ENCODE measurements at regions not wholly inside any gene's neighbourhood (a gene's known extent, or its start where the extent isn't known, plus 50 kb on each side); places are given as distances from the start of the nearest gene placed in this dataset.

DNA sequence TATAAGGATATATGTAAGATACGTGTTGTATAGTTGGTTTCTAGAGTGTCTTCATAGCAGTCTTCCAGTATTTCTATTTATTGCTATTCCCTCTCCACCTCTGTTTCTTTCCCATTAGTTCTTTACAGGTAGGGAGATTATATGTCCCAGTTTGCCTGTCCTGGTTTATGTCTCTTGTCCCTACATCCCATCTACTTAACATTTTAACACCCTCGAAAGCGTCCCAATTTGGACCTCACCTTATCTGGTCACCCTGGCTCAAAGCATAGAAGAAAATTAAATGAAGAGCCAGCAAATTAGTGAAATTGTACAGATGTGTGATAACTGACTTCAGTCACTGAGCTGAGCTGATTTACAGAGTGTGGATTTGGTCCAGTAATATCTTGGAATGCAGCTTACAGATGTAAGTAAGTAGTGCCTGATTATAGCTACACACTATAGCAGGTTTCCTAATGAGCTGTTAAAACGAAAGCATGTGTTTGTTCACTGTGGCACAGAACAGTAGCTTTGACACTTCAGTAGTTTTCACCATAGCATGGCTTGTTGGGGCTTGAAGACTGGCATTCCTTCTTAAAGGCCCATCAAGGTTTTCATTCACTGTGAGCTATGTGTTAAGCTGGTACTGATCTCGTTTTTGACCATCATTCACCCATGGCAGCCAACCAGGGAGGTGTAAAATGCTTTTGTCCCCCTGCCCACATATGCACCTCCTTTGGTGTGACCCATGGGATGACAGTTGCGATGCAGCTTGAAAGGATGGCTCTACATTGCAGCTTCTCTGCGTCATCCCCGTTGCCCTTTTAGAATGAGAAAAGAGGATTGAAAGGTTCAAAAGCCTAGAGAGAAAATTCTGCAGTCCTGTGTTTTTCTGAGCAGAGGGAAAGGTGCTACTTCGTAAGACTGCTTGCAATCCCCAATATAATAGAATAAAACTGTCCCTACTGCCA is 192.1 kb upstream of the DMRT1 start:
- no peaks in the 10 kb centered on the region for H3K9me3 ChIP-seq (ENCODE audit: control insufficient read depth, insufficient read depth, low read length)
- no peak overlapping the region for H3K27ac ChIP-seq (ENCODE audit: low read depth, low read length)
- H3K4me3 ChIP-seq (ENCODE audit: low read depth, low read length), result no peak overlapping the region
- H3K27me3 ChIP-seq (ENCODE audit: control insufficient read depth, insufficient read depth, low read length), result no peaks in the 10 kb centered on the region
- POLR2A ChIA-PET, result no interaction called here
- CTCF ChIA-PET, result interaction anchor here (0.7 to 1.7 kb wide), 3 partner anchors 44 to 157 kb away, joined by 3 to 4 read pairs (median 3); no protein-coding TSS in a partner anchor
- TF ChIP-seq, protein P1, sequence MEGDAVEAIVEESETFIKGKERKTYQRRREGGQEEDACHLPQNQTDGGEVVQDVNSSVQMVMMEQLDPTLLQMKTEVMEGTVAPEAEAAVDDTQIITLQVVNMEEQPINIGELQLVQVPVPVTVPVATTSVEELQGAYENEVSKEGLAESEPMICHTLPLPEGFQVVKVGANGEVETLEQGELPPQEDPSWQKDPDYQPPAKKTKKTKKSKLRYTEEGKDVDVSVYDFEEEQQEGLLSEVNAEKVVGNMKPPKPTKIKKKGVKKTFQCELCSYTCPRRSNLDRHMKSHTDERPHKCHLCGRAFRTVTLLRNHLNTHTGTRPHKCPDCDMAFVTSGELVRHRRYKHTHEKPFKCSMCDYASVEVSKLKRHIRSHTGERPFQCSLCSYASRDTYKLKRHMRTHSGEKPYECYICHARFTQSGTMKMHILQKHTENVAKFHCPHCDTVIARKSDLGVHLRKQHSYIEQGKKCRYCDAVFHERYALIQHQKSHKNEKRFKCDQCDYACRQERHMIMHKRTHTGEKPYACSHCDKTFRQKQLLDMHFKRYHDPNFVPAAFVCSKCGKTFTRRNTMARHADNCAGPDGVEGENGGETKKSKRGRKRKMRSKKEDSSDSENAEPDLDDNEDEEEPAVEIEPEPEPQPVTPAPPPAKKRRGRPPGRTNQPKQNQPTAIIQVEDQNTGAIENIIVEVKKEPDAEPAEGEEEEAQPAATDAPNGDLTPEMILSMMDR (IDR thresholded peaks at IDR 0.05; ENCODE audit: low read depth, low read length), result no peak
- no peak for DNase-seq (ENCODE audit: low read depth, low spot score)

DNA sequence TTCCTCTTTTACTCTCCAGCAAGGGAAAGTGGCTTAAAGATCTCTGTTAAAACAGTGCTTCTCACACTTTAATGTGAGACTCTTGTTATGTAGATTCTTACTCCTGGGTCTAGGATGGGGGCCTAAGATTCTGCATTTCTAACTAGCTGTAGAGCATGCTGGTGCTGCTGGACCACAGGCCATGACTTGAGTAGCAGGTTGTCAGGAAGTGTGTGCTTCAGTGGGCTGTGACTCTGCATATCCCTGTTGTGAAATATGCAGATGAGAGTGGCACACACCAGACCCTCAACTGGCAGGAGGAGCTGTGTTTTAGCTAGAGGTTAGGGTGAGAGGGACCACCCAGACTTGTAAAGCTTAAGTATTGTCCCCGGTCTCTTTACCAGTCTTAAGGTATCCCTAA is 191.1 kb upstream of the DMRT1 start:
- H3K27me3 ChIP-seq (ENCODE audit: control insufficient read depth, insufficient read depth, low read length), result no peaks in the 10 kb centered on the region
- TF ChIP-seq, protein P1 (IDR thresholded peaks at IDR 0.05; ENCODE audit: low read depth, low read length), result no peak
- H3K9me3 ChIP-seq (ENCODE audit: control insufficient read depth, insufficient read depth, low read length), result no peaks in the 10 kb centered on the region
- CTCF ChIA-PET, result no interaction called here
- H3K4me3 ChIP-seq (ENCODE audit: low read depth, low read length), result no peak overlapping the region
- DNase-seq (ENCODE audit: low read depth, low spot score), result no peak
- H3K27ac ChIP-seq (ENCODE audit: low read depth, low read length), result no peak overlapping the region
- POLR2A ChIA-PET, result no interaction called here

DNA sequence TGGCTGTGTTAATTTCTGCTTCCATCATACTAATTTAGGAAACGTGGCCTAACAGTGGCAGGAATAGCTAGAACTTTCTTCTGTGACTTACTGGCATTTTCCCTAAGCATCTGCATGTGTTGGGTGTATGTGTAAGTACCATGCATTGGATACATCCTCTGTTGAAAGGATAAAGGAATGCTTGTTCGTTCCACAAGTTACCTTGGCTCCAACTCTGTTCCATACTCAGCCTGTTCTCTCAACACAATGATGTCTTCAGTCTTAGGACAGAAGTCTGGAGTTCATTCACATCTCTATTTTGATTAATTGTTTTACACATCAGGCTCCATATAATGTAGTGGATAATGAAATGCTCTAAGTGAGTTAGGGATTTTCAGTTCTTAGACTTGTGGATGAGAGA is 190.1 kb upstream of the DMRT1 start:
- Histone ChIP-seq H3K27ac (ENCODE audit: low read depth, low read length) (no peak overlapping the region), H3K27me3 (ENCODE audit: control insufficient read depth, insufficient read depth, low read length) (no peaks in the 10 kb centered on the region), H3K4me3 (ENCODE audit: low read depth, low read length) (no peak overlapping the region), H3K9me3 (ENCODE audit: control insufficient read depth, insufficient read depth, low read length) (no peaks in the 10 kb centered on the region)
- TF ChIP-seq, protein P1 (IDR thresholded peaks at IDR 0.05; ENCODE audit: low read depth, low read length), result no peak
- POLR2A ChIA-PET, result no interaction called here
- CTCF ChIA-PET, result no interaction called here
- no peak for DNase-seq (ENCODE audit: low read depth, low spot score)

DNA sequence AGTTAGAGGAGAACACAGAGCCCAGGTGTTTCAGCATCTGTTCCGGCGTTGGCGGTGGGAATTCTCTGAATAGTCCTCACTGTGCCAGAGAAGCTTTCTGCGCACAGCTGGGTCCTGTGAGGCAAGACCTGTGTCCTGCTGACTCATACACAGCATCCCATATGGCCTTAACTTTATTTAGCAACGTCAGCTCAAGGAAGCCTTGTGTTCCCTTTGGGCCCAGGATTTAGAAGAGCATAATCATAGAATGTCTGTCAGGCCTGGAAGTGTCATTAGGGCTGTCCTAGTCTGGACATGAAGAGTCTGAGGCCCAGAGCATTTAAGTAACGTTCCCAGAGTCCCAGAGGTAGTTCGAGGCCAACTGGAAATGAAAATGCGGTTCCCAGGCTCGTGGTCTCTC is 188.6 kb upstream of the DMRT1 start:
- Histone ChIP-seq H3K4me3 (ENCODE audit: low read depth, low read length) (no peak overlapping the region), H3K9me3 (ENCODE audit: control insufficient read depth, insufficient read depth, low read length) (no peaks in the 10 kb centered on the region), H3K27me3 (ENCODE audit: control insufficient read depth, insufficient read depth, low read length) (no peaks in the 10 kb centered on the region), H3K27ac (ENCODE audit: low read depth, low read length) (no peak overlapping the region)
- DNase-seq (ENCODE audit: low read depth, low spot score), result no peak
- POLR2A ChIA-PET, result no interaction called here
- TF ChIP-seq, protein P1 (IDR thresholded peaks at IDR 0.05; ENCODE audit: low read depth, low read length), result no peak
- CTCF ChIA-PET, result no interaction called here

DNA sequence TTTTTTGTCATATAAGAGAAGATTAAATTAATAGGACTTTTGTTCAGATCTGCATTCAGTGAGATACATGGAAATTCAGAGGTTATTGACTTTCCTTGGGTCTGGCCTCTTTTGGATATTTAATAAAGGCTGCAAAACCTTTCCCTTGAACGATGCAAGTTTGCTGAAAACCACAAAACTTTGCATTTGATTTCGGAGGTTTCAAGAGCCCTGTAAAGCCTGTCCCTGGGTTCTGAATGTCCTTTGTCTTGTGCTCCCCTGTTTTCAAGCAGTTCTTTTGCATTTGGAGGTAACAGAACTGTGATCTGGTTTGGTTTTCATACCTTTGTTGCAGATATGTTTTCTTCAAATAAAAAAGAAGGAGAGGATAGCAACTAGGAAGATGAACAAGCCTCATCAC is 188.1 kb upstream of the DMRT1 start:
- Histone ChIP-seq H3K27ac (ENCODE audit: low read depth, low read length) (no peak overlapping the region), H3K27me3 (ENCODE audit: control insufficient read depth, insufficient read depth, low read length) (no peaks in the 10 kb centered on the region), H3K9me3 (ENCODE audit: control insufficient read depth, insufficient read depth, low read length) (no peaks in the 10 kb centered on the region), H3K4me3 (ENCODE audit: low read depth, low read length) (no peak overlapping the region)
- DNase-seq (ENCODE audit: low read depth, low spot score), result no peak
- ChIA-PET CTCF (no interaction called here), POLR2A (no interaction called here)
- TF ChIP-seq, protein P1 (IDR thresholded peaks at IDR 0.05; ENCODE audit: low read depth, low read length), result no peak

Data from AG04450 (cell line).